Ureter (tissue), 1 donor: ENCODE measurements at regions not wholly inside any gene's neighbourhood (a gene's known extent, or its start where the extent isn't known, plus 50 kb on each side); places are given as distances from the start of the nearest gene placed in this dataset.

Experiments
- DNase-seq: peaks from one replicate; pipeline ENCODE4 v3.0.0-alpha.2; 2020; ENCODE audit warnings: low spot score
- donor health status: DM: yes; HTN: yes; CAD: no.

DNA sequence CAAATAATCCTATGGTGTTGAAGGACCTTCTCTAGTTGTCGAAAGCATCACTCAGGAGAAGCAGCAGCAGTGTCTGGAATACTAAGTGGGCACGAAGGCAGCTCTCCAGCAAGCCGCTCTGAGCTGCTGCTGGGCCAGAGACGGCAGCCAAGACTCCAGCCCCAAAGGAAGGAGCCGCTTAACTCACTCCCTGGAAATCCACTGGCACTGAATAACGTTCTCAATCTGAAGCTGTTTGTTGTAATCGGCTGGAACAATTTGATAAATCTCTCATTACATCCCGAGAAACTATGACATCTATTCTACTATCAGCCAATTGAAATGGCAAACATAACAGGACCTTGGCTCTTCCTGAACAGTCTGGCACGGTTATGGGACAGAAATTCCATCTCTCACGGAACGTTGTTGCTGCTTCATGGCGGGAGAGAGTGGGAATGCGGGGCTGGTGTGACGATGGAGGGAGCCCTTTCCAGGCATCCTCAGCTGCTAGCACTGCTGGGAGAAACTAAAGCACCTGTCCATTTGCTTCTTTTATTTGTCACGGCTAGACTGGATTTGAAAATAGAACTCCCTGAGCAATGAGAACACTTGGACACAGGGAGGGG, 331.5 kb upstream of the RNF32 start:
- DNase-seq: no peak

DNA sequence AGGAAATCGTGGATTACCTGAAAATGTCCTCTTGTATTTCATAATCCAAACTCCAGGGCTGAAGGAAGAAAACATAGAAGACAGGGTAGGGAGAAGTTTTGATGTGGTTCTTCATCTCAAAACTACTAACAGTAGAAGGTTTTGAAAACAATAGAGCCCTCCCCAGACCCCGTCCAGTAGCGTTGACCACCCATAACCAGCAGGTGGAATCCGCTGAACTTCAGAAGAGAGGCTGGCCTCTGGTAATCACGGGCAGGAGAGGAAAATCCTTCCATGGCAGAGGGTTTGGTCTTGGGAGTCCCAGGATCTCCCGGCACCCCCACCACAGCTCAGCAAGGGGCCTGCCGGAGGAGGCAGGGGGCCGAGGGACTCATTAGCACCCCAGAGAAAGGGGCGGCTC, 333.4 kb upstream of the RNF32 start:
- no peak for DNase-seq

DNA sequence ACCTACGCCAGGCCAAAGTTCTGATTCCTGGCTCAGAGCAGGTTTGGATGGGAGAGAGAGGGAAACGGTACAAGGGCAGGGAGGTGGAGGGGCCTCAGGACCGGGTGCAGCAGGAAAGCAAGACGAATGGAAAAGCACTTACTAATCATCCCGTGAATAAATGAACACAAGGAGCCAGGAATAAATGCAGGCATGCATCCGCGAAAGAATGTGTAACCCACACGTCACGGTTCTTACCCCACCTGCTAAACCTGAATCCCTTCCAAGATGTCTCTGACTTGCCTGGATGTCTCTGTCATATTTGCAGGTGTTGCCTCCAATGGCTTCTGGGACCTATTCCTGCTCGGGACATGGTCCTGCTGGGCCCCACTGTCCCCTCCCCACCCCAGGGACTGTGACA, 335.2 kb upstream of the RNF32 start:
- no peak for DNase-seq

DNA sequence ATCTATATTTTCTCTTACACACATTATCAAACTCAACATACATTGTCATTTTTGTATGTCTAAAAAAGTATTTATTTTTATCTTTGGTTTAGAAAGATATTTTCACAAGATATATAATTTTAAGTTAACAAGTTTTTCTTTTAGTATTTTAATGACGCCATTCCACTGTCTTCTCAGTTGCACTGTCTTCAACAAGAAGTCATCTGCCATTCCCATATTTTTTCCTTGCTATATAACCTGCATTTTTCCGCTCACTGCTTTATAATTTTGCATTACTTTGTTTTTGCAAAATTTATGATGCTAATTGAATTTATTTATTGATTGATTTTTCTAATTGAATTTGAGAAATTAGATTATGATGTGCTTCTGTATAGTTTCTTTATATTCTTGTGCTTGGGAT, 357.8 kb upstream of the RNF32 start:
- DNase-seq: no peak

DNA sequence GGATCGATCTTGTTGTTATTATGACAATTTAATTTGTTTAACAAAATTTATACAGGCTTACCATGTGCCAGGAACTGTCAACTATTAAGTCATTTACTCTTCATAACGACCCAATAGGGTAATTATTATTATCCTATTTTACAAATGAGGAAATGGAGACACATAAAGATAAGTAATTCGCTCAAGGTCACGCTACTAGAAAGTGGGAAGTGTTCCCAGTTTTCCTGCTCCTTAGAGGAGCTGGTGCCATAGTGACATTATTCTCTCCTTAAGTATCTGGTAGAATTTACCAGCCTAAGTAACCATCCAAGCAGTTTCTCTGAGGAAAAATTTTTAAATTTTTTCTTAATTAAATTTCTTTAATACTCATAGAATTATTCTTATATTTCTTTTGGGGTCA, 360.9 kb upstream of the RNF32 start:
- no peak for DNase-seq

DNA sequence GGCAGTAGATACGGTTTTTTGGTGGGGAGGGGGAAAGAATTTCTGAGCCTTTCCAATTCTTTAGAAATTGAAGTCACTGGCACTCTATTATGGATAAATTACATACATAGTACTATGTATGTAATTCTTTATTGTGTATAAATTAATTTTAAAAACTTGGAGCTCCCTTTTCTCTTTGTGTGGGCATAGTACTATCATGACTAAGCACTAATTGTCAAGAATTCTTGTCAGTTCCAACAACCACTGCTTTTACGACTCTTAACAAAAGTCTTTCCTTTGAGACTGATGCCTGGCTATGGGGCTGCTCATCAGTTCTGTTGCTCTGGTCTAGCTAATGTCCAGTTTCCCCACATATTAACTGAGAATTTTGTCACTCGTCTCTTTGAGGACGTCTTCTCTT, 365.3 kb upstream of the RNF32 start:
- no peak for DNase-seq

DNA sequence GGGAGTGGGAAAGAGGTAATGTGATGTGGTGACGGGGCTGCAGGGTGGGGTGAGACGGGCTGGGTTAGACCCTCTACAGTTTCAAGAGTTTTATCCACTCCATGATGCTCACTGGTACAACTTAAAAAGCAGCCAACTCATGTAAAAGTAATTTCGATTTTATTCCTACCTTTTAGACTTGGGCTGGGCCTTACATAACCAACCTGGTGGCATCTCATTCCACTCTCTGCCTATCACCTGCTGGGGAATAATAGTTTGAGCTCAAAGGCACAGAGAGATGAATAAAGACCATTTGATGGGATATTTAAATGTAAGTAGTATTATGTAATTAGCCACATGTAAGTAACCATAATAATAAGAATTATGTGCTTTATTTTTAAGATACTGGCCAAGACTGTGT, 366.0 kb upstream of the RNF32 start:
- DNase-seq: no peak

DNA sequence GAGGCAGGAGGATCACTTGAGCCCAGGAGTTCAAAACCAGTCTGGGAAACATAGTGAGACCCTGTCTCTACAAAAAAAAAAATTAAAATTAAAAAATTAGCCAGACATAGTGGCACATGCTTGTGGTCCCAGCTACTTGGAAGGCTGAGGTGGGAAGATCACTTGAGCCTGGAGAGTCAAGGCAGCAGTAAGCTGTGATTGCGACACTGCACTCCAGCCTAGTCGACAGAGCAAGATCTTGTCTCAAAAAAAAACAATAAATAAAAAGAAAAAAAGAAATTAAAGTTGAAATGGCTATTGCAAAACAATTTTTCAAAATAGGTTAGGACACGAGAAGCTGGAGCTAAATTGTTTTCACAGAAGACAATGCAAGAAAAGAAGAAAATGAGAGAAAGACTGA, 379.0 kb upstream of the RNF32 start:
- DNase-seq: no peak

DNA sequence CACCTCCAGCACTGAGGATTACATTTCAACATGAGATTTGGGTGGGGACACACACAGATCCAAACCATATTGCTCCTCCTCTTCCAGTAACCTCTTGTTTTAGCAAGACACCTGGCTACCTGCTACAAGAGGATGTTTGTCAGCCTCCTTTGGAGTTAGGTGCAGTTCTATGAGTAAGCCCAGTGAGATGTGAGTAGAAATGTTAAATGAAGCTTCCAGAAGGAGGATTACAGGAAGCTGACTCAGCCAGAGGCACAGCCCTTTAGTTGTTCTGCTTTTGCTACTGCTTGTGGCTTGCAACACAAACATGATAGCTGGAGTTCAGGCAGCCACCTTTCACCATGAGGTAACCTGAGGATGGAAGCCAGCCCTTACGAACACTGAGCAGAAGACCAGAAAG, 382.7 kb upstream of the RNF32 start:
- no peak for DNase-seq

DNA sequence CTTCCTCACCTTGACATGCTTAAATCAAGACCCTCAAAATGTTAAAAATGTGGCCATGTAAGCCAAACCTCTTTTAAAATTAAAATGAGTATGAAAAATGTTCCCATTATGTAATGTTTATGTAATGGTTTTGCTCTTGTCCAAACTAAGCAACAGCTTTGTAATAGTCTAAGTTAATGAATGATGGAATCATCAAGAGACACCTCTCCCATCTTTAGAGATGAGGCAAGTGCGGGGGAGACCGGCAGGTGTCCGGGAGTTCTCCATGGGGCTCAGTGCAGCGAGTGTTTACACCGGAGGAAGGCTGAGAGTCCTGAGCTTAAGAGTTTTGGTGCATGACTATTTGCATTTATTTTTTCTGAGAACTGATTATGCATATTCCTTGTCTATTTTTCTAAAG, 384.9 kb upstream of the RNF32 start:
- DNase-seq: no peak

DNA sequence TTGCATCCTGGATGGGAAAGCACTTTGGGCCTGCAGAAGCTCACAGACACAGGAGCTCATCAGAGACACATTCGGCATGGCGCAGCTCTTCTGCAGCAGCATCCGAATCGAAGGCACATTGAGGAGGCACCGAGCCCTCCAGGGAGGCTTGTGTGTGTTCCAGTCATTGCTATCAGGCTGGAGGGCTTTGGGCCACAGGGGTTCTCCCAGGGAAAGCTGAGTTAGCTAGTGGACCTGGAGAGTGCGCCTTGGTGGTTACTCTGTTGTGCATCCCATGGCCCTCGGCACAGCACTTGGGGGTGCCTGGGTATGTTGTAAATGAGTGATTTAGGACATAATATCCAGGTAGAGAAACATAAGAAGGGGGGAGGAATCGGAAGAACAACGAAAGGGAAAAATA, 388.7 kb upstream of the RNF32 start:
- DNase-seq: no peak

DNA sequence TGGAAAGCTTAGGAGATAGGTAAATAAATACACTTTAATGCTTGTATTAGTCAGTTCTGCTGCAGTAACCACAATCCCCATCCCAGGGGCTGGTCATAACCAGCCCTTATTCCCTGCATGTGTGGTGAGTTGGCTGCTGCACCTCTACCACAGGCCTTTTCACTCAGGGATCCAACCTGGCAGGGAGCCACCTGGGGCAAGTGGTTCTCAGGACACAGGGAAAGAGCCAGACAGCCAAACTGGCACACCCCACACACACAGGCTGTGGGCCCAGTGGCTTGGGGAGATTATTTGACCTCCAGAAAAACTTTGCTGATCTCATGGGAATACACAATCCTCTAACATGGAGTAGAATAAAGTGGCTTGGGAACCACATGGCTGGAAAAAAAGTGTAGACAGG, 400.0 kb upstream of the RNF32 start:
- no peak for DNase-seq

DNA sequence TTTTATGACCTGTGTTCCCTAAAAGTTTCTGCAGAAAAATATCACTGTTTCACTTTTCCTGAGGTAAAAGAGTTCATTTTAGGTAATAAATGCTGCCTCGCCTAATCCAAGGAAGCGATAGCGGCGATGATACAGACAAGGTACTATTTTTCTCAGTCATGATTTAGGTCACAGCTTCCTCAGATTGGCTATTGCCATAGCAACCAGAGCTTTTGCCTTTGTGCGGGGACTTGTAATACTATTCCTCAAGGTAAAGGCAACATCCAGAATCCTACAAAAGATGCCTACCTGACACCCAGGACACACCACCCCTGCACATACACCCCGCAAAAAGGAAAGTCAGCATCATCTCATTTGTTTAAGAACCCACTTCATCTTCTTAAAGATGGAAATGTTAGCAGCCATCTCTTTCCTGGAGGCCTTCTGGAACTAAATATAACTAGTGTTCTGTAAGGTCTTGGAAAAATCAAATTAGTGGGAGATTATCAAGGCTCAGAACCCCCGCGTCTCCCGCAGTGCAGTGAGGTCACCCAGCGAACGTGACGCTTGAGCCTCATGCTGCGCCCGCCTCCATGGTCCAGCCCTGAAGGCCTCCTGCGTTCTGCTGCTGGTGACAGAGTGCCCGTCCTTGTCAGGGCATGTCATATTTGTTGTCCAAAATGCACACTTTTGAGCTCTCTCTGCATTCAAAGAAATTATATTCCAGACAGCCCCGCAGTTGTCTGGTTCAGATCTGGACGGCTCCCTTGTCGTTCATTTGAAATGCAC, 402.0 kb upstream of the RNF32 start:
- no peak for DNase-seq

DNA sequence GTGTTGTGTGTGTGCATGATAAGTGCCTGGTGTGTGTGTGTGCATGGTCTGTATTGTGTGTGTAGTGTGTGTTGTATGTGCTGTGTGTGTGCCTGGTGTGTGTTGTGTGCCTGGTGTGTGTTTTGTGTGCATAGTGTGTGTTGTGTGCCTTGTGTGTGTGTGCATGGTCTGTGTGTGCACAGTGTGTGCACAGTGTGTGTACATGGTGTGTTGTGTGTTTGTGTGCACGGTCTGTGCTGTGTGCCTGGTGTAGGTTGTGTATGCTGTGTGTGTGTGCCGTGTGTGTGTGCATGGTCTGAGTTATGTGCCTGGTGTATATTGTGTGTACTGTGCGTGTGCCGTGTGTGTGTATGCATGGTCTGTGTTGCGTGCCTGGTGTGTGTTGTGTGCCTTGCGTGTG, 403.0 kb upstream of the RNF32 start:
- DNase-seq: no peak

DNA sequence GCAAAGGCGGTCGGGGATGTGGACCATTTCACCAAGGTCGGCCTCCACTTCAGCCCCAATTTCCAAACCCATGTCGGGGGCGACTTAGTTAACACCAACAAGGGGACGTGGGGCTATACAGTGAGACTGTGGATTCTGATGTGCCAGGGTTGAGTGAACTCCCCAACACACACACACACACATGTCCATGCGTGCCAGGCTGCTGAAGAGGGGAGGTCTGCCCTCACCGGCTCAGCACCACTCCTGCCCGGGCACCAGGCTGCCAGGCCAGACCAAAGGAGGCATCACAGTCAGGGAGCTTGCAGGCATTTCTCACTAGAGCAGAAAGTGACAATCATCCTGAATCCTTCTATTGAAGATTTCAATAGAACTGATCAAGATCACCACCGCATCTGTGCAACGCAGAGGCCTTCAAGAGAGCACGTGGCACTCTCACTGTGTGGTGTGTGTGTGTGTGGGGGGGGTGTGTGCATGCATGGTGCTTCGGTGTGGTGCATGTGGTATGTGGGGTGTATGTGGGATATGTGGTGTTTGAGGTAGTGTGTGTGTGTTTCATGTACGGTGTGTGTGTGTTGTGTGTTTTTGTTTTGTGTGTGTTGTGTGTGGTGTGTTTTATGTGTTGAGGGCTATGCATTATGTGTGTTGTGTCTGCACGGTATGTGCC, 403.5 kb upstream of the RNF32 start:
- no peak for DNase-seq

DNA sequence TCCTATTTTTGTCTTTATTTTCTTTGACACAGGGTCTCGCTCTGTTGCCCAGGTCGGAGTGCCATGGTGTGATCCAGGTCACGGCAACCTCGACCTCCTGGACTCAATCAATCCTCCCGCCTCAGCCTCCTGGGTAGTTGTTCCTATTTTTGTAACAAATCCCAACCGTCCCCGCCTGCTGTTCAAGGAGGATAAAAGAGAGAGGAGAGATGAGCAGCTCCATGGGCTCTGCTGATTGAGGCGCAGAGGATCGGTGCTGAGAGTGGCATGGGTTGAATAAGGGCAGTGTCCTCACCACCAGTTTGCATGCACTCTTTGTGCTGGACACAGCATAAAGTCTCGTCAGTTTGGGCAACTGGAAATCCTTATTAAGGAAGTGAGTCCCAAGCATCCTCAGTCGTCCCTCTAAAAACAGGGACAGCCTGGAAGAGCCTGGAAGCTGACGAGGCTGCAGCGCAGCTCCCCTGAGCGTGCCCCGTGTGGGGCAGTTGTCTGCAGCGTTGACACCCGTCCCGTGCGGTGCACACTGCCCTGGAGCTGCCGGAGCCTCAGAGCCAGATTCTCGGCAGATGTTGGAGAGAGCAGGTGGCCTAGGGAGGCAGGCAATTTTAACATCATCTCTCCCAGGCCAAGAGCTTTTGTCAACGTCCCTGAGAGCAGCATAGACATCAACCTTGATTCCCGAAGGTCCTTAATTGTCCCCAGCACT, 404.2 kb upstream of the RNF32 start:
- no peak for DNase-seq

DNA sequence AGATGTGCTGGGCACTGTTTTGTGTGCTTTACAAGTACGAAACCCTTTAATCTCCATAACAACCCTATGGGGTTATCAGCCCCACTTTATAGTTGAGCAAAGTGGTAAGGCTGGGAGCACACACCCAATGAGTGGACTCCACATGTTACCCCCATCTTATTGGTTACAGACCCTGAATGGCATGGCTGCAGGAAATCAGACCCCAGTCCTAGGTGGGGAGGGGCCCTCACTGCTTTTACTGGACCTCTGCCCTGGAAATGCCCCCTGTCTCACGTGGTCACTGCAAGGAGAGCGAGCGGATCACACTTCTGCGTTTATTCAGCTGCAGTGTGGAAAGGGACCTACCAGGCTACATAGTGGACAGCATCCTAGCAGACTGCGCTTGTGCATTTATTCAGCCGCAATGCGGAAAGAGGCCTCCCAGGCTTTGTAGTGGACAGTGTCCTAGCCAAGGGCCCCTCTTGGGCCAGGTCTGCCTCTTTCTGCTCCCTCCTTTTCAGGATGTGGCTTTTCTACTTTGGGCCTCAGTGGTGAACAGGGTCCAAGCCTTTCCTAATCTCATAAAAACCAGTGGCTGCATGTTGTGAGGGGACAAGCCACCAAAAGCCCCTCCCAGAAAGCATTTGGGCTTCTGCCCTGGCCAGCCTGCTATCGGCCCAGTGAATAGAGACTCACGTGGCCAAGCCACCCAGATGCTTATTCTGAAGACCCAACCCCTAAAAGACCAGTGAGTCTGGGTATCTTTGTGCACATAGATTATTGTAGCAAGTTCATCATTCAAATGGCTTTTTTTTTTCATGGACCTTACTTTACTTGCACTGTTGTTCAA, 405.7 kb upstream of the RNF32 start:
- no peak for DNase-seq

DNA sequence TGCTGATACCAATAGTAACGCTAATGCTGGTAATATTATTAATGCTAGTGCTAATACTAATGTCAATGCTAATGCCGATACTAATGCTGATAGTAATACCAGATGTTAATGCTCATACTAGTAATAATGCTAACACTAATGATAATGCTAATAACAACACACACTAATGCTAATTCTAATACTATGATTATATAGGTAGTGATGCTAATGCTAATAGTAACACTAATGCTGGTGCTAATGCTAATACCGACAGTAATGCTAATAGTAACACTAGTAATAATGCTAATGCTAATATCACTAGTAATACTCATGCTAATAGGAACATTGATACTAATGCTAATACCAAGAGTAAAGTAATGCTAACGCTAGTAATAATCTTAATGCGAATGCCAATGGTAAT, 406.4 kb upstream of the RNF32 start:
- DNase-seq: no peak

DNA sequence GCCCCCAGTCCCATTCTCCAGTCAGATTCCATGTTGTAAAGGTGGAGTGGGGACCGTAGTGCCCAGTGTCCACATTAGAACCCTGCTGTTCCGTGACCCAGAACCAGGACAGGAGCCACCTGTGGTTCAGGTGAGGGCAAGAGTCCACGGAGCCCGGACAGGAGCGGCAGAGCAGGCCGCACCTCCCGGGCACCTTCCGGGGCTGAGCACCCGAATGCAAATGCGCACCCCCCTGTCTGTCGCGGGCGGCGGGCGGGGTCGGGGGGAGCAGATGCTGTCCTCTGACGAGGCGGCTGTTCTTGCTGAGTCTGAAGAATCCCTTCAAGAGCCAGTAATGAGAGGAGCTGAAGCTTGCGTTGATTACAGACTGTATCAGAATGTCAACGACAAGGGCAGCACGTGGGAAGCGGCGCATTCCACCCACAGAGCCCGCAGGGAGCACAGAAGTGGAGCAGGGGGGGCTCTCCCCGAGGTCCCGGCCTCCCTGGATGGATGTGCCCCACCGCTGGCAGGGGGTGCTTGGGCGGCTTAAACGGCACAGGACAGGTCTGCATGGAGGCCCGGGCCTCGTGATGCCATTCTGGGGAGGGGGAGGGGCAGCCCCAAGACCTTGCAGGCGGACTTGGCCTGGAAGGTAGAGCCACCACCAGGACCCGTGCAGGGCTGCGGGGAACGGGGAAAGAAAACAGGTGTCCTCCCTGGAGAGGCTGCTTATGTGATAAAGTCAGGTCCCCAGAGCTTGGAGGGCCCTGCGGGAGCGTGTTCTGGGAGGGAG, 407.5 kb upstream of the RNF32 start:
- DNase-seq: no peak

DNA sequence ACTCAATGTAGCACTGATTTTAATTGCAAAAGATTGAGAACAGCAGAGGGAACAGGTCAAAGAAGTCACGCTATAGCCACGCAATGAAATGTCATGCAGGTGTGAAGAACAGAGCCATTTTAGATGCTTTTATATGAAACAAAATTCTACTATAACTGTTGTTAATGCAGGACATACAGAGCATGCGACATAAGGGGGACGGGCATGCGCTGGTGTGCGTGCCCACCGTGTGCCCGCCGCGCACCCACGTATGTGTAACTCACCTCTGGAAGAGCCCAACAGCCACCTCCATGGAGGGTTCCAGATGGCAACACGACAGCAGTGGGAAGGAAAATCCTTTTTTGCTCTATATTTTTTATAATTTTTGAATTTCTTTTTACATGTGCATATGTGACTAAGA, 410.0 kb upstream of the RNF32 start:
- DNase-seq: no peak

DNA sequence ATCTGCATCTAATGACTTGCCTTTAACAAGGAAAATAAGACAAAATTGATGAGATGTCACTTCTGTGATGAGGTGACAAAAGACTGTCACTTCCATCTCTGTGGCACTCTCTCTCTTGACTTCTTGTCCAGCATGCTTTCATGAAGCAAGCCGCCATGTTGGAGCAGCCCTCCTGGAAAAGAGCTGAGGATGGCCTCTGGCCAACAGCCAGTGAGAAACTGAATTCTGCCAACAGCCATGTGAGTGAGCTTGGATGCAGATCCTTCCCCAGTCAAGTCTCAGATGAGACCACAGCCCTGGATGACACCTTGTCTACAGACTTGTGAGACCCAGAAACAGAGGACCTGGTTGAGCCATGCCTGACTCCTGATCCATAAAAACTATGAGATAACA, 412.6 kb upstream of the SHH start:
- DNase-seq: peak; percentile 5
